OCI-LY1 (cell line): ENCODE measurements at regions not wholly inside any gene's neighbourhood (a gene's known extent, or its start where the extent isn't known, plus 50 kb on each side); places are given as distances from the start of the nearest gene placed in this dataset.
A peak's percentile ranks its signal among the peaks of the same experiment; 100 is the strongest.

Experiments used
- H2AFZ ChIP-seq: fragments of 200-600 bp; sonication (generic), shearing (Covaris generic); 2 replicates; pipeline ENCODE4 v1.6.0; 2014; ENCODE audit warnings: antibody characterized with exemption, mild to moderate bottlenecking, low read length
- H3F3A ChIP-seq: fragments of 200-600 bp; sonication (generic), shearing (Covaris generic); 2 replicates; pipeline ENCODE4 v1.6.0; 2014; ENCODE audit warnings: mild to moderate bottlenecking, antibody characterized with exemption, low read length, moderate library complexity; ENCODE audit not compliant: insufficient read depth
- H3K27ac ChIP-seq: fragments of 200-600 bp; sonication (generic); 2 replicates; pipeline ENCODE4 v1.5.1; 2014; ENCODE audit warnings: low read length, mixed run types, mild to moderate bottlenecking, low read depth; ENCODE audit not compliant: poor library complexity, severe bottlenecking
- H3K27me3 ChIP-seq: fragments of 200-600 bp; sonication (generic); 2 replicates; pipeline ENCODE4 v1.6.0; 2014; ENCODE audit warnings: antibody characterized with exemption, mild to moderate bottlenecking, low read length, moderate library complexity; ENCODE audit not compliant: insufficient read depth
- H3K36me3 ChIP-seq: fragments of 200-600 bp; sonication (generic); 2 replicates; pipeline ENCODE4 v1.6.1; 2014; ENCODE audit warnings: mild to moderate bottlenecking, antibody characterized with exemption, low read length, moderate library complexity, mixed read lengths; ENCODE audit not compliant: insufficient read depth
- H3K4me1 ChIP-seq: fragments of 200-600 bp; sonication (generic); 2 replicates; pipeline ENCODE4 v1.5.1; 2014; ENCODE audit warnings: mild to moderate bottlenecking, low read length, moderate library complexity; ENCODE audit not compliant: insufficient read depth, severe bottlenecking
- H3K4me2 ChIP-seq: fragments of 200-600 bp; sonication (generic), shearing (Covaris generic); 2 replicates; pipeline ENCODE4 v1.6.1; 2014; ENCODE audit warnings: low read length
- H3K4me3 ChIP-seq: fragments of 200-600 bp; sonication (generic); 2 replicates; pipeline ENCODE4 v1.5.1; 2014; ENCODE audit warnings: low read length, low read depth, mild to moderate bottlenecking, mixed read lengths; ENCODE audit not compliant: poor library complexity, severe bottlenecking
- H3K79me2 ChIP-seq: fragments of 200-600 bp; shearing (Covaris generic); 2 replicates; pipeline ENCODE4 v1.6.1; 2016; ENCODE audit warnings: mixed run types, low read length, mixed read lengths; ENCODE audit not compliant: insufficient read depth
- H3K9ac ChIP-seq: fragments of 200-600 bp; sonication (generic), shearing (Covaris generic); 2 replicates; pipeline ENCODE4 v1.6.1; 2014; ENCODE audit warnings: mild to moderate bottlenecking, low read length, mixed read lengths
- H3K9me2 ChIP-seq: fragments of 200-600 bp; sonication (generic), shearing (Covaris generic); 2 replicates; pipeline ENCODE4 v1.6.1; 2014; ENCODE audit warnings: low read depth, mild to moderate bottlenecking, low read length, mixed read lengths
- H3K9me3 ChIP-seq: fragments of 200-600 bp; shearing (Covaris generic); 2 replicates; pipeline ENCODE4 v1.6.1; 2014; ENCODE audit warnings: low read length, mixed read lengths
- H4K20me1 ChIP-seq: fragments of 200-600 bp; sonication (generic), shearing (Covaris generic); 2 replicates; pipeline ENCODE4 v1.6.0; 2016; ENCODE audit warnings: mild to moderate bottlenecking, low read length; ENCODE audit not compliant: insufficient read depth
- EZH2 ChIP-seq: fragments of 200-600 bp; sonication (generic), shearing (Covaris generic); IDR thresholded peaks from 2 replicates; pipeline ENCODE4 v1.8.0; 2017; ENCODE audit warnings: borderline replicate concordance, mixed run types, mild to moderate bottlenecking, antibody characterized with exemption, low read length, moderate library complexity, mixed read lengths
- TF ChIP-seq, protein P1 (sequence below): fragments of 200-600 bp; sonication (generic), shearing (Covaris generic); IDR thresholded peaks from 2 replicates; pipeline ENCODE4 v1.5.1; 2017; ENCODE audit warnings: mild to moderate bottlenecking, antibody characterized with exemption, low read length, moderate library complexity, mixed read lengths

DNA sequence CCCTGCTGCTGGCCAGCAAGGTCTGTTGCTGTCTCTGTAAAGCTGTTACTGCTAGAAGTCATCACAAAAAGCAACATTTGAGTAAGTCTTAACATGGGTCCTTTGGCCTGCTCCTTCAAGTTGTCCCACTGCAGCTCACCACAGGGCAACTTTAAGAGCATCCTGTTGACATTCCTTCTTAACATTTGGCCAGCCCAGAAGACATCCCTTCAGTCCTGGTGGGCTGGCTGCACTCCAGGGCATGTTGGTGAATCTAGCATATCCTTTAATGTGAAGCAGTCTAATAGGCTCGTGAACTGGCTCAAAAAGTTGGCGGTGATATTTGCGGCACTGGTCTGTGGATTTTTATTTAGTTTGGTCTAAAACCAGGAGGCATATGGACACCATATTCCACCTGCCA, 92.2 kb upstream of the MAML3 start:
- Histone ChIP-seq H3K79me2 (no peaks in the 10 kb centered on the region), H3F3A (no peaks in the 10 kb centered on the region), H3K9me2 (no peaks in the 10 kb centered on the region), H2AFZ (no peak overlapping the region), H3K4me1 (peaks cover 22% of the 10 kb centered on the region), H3K27ac (no peak overlapping the region), H3K36me3 (no peaks in the 10 kb centered on the region), H3K27me3 (no peaks in the 10 kb centered on the region), H3K4me2 (no peak overlapping the region), H3K9me3 (no peaks in the 10 kb centered on the region), H3K9ac (no peak overlapping the region), H3K4me3 (no peak overlapping the region), H4K20me1 (no peaks in the 10 kb centered on the region)
- no peak for TF ChIP-seq EZH2
- TF ChIP-seq, protein P1, sequence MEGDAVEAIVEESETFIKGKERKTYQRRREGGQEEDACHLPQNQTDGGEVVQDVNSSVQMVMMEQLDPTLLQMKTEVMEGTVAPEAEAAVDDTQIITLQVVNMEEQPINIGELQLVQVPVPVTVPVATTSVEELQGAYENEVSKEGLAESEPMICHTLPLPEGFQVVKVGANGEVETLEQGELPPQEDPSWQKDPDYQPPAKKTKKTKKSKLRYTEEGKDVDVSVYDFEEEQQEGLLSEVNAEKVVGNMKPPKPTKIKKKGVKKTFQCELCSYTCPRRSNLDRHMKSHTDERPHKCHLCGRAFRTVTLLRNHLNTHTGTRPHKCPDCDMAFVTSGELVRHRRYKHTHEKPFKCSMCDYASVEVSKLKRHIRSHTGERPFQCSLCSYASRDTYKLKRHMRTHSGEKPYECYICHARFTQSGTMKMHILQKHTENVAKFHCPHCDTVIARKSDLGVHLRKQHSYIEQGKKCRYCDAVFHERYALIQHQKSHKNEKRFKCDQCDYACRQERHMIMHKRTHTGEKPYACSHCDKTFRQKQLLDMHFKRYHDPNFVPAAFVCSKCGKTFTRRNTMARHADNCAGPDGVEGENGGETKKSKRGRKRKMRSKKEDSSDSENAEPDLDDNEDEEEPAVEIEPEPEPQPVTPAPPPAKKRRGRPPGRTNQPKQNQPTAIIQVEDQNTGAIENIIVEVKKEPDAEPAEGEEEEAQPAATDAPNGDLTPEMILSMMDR = no peak

DNA sequence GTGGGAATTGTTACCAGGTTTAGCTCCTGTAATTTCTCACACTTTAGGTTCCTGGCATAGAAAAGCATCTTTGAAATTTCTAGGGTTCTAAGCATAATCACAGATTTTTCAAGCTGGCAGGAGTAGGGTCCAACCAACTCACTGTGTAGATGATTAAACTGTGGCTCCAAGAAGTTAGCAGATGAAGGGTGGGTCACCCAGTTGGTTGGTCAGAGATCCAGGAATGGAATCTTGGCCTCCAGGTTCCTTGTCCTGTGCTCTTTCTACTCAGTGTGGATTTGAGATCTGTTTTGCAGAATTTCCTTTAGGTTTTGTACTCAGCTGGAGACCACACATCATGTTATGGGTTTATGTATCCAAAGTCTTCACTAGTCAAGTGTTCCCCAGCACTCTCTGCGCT, 90.3 kb upstream of the MAML3 start:
- Histone ChIP-seq H3K4me2 (no peak overlapping the region), H4K20me1 (no peaks in the 10 kb centered on the region), H3K27ac (peak overlapping the region; percentile 33), H3K4me3 (no peak overlapping the region), H3K9me3 (no peaks in the 10 kb centered on the region), H2AFZ (no peak overlapping the region), H3F3A (no peaks in the 10 kb centered on the region), H3K9me2 (no peaks in the 10 kb centered on the region), H3K27me3 (no peaks in the 10 kb centered on the region), H3K4me1 (peaks cover 34% of the 10 kb centered on the region), H3K36me3 (no peaks in the 10 kb centered on the region), H3K9ac (no peak overlapping the region), H3K79me2 (no peaks in the 10 kb centered on the region)
- TF ChIP-seq EZH2 = no peak
- TF ChIP-seq, protein P1 = no peak

DNA sequence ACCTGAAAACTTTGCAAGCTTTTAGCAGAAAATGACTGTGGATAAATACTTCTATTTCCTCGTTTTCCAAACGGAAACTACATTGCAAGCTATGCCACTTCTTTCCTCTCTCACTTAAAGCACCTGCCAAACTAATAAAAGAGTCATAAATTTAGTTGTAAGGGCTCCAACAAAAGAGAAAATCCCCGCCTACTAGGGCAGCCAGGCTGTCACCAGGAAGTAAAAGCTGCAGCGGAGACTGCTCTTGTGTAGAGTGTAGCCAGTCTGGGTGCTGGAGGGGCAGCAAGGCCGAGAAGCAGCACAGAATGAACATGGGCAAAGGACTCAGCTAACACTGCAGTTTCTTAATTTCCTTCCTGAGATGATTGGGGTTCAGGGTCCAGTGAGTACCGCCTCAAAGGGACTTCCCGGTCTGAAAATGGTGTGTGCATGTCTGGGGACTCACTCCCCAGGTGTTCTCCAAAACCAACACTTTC, 89.3 kb upstream of the MAML3 start:
- H3K36me3 ChIP-seq = no peaks in the 10 kb centered on the region
- H3F3A ChIP-seq = no peaks in the 10 kb centered on the region
- peak overlapping the region; percentile 34 for H3K4me3 ChIP-seq
- no peaks in the 10 kb centered on the region for H3K79me2 ChIP-seq
- H3K9ac ChIP-seq = no peak overlapping the region; the same call in 1 of the 2 replicates
- H3K9me2 ChIP-seq = no peaks in the 10 kb centered on the region
- no peak overlapping the region for H2AFZ ChIP-seq
- TF ChIP-seq EZH2 = no peak
- TF ChIP-seq, protein P1 = no peak
- no peaks in the 10 kb centered on the region for H4K20me1 ChIP-seq
- no peaks in the 10 kb centered on the region for H3K27me3 ChIP-seq
- peaks cover 44% of the 10 kb centered on the region for H3K4me1 ChIP-seq
- peak overlapping the region; percentile 19 for H3K4me2 ChIP-seq
- peak overlapping the region; percentile 33 for H3K27ac ChIP-seq
- H3K9me3 ChIP-seq = no peaks in the 10 kb centered on the region
